ENCODE measurements at regions not wholly inside any gene's neighbourhood (a gene's known extent, or its start where the extent isn't known, plus 50 kb on each side); places are given as distances from the start of the nearest gene placed in this dataset.

DNA sequence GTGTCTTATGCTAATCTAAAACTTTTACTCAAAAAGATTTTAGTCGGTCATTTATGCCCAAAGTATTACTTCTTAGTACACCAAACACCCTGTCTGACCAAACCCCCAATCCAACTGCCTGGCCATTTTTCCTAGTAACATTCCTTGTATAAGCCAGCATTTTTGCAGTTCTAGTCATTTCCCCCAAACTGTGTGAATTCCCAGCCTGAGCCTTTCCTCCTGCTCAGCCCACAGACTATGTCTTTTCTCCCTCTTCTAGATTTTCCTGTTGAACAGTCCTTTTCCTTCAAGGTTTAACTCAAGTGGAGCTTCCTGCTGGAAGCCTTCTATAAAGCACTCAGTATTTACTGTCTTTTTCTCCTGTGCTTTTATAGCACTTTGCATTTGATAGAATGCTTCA lies 843.8 kb downstream of the USP25 start:
- in situ Hi-C loops (cut with MboI; ENCODE audit: low pct_unique_long_range_greater_than_20kb, low sequenced_read_pairs, unreplicated experiment), result no loop called here
- DNase-seq (ENCODE audit: low spot score), result no peak

DNA sequence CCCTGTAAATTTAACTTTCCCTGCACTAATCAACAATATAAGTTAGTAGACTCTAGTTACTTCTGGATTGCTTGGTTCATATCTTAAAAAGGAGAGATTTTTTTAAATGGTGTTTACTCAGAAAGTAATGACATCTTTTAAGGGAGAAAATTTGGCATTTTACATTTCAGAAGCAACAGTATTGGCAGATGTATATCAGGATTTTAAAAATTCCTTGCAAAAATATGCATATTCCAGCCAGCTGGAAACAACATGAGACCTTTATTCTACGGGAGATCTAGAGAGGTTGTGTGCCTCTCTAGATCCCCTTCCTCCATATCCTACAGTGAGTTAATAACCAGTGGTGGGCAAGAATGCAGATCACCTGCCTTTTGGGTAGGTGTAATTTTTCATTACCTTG lies 848.2 kb downstream of the USP25 start:
- TF ChIP-seq, protein P1, sequence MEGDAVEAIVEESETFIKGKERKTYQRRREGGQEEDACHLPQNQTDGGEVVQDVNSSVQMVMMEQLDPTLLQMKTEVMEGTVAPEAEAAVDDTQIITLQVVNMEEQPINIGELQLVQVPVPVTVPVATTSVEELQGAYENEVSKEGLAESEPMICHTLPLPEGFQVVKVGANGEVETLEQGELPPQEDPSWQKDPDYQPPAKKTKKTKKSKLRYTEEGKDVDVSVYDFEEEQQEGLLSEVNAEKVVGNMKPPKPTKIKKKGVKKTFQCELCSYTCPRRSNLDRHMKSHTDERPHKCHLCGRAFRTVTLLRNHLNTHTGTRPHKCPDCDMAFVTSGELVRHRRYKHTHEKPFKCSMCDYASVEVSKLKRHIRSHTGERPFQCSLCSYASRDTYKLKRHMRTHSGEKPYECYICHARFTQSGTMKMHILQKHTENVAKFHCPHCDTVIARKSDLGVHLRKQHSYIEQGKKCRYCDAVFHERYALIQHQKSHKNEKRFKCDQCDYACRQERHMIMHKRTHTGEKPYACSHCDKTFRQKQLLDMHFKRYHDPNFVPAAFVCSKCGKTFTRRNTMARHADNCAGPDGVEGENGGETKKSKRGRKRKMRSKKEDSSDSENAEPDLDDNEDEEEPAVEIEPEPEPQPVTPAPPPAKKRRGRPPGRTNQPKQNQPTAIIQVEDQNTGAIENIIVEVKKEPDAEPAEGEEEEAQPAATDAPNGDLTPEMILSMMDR (IDR thresholded peaks at IDR 0.05; ENCODE audit: extremely low read depth, insufficient read depth, missing control alignments), result no peak
- in situ Hi-C loops (cut with MboI; ENCODE audit: low pct_unique_long_range_greater_than_20kb, low sequenced_read_pairs, unreplicated experiment), result loop anchor here (25.0 kb wide), 1 partner anchor 109 kb away; no protein-coding TSS in a partner anchor
- DNase-seq (ENCODE audit: low spot score), result no peak

More for the DNA sequence above, 843.8 kb downstream of the USP25 start:
- TF ChIP-seq, protein P1 (IDR thresholded peaks at IDR 0.05; ENCODE audit: extremely low read depth, insufficient read depth, missing control alignments), result no peak

DNA sequence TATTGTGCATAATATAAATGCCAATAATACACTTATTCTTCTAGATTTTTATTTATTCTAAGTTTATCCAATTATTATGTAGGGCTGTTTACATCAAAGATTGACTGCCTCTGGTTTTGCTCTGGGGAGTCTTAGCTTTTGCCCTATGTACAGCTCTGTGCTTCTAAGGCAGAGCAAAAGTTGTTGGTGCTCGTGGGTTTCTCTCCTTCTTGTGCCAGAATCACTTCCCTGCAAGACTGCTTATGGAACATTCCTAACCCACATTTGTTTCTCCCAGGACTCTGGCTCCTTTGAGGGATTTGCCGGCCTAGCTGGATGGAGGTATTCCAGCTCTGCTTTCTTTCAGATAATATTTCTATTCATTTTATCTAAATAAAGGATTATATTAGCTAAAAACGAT lies 849.1 kb downstream of the USP25 start:
- TF ChIP-seq, protein P1 (IDR thresholded peaks at IDR 0.05; ENCODE audit: extremely low read depth, insufficient read depth, missing control alignments), result no peak
- DNase-seq (ENCODE audit: low spot score), result no peak
- in situ Hi-C loops (cut with MboI; ENCODE audit: low pct_unique_long_range_greater_than_20kb, low sequenced_read_pairs, unreplicated experiment), result loop anchor here (25.0 kb wide), 1 partner anchor 108 kb away; no protein-coding TSS in a partner anchor

DNA sequence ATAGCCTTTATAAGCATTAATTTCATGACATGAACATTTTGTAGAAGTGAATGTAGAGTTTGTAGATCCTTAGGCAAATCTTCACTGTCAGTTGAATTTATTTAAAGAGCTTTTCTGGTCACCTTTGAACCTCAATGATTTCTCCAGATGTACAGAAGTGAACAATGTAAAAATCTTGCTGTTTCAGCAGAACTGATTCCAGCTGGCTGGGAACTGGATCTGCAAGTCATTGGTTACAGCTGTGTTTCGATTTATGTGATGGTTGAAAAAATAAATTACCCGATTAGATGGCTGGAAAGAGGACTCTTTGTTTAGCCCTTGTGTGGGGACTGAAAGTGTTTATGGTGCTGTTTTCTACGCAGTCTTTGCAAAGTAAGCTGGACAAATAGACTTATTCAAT lies 849.8 kb downstream of the USP25 start:
- TF ChIP-seq, protein P1 (IDR thresholded peaks at IDR 0.05; ENCODE audit: extremely low read depth, insufficient read depth, missing control alignments), result no peak
- DNase-seq (ENCODE audit: low spot score), result no peak
- in situ Hi-C loops (cut with MboI; ENCODE audit: low pct_unique_long_range_greater_than_20kb, low sequenced_read_pairs, unreplicated experiment), result loop anchor here (25.0 kb wide), 1 partner anchor 108 kb away; no protein-coding TSS in a partner anchor

DNA sequence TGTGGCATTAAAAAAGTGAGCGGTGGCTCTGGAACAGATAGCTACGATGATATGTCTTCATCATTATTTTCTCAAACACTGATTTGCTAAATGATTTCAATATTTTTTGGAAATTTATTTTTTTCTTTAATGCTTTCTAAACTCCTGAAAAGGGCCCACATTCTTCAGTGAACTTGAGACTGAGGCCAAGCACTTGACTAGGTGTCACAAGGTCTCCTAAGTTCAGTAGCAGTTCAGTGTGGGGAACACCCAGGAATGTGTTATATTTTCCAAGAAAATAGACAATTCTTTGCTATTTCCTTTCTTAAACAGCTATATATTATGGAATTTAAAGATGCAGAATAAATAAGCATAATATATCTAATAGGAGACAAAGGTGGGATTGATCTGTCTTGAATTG lies 850.9 kb downstream of the USP25 start:
- in situ Hi-C loops (cut with MboI; ENCODE audit: low pct_unique_long_range_greater_than_20kb, low sequenced_read_pairs, unreplicated experiment), result loop anchor here (25.0 kb wide), 1 partner anchor 107 kb away; no protein-coding TSS in a partner anchor
- TF ChIP-seq, protein P1 (IDR thresholded peaks at IDR 0.05; ENCODE audit: extremely low read depth, insufficient read depth, missing control alignments), result no peak
- DNase-seq (ENCODE audit: low spot score), result no peak

DNA sequence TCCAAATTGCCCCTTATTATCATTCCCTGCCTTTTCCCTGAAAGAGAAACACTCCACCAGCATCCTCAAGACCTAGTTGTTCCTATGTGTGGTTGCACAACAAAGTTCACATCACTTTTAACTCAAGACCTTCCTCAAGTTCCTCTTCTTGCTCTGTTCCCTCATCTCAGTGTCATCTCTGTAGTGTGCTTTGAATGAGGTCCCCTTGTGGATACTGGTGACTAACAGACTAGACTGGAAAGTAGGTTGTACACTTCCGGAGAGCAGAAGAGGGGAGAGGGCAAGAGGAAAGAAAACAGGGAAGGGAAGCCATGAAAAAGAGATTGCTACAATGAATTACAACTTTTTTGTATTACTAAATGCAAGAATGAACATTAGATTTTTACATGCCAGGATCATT lies 853.8 kb downstream of the USP25 start:
- DNase-seq (ENCODE audit: low spot score), result no peak
- in situ Hi-C loops (cut with MboI; ENCODE audit: low pct_unique_long_range_greater_than_20kb, low sequenced_read_pairs, unreplicated experiment), result loop anchor here (25.0 kb wide), 1 partner anchor 104 kb away; no protein-coding TSS in a partner anchor
- TF ChIP-seq, protein P1 (IDR thresholded peaks at IDR 0.05; ENCODE audit: extremely low read depth, insufficient read depth, missing control alignments), result no peak
